GM20431 (cell line): ENCODE measurements at regions not wholly inside any gene's neighbourhood (a gene's known extent, or its start where the extent isn't known, plus 50 kb on each side); places are given as distances from the start of the nearest gene placed in this dataset.

ENCODE experiments used
- in situ Hi-C: fragments of 300-500 bp; cut with MseI, MboI; formaldehyde crosslinking; loops from one replicate; pipeline ENCODE4 v1.15.0; 2020; ENCODE audit warnings: low sequenced_read_pairs; ENCODE audit not compliant: unreplicated experiment

DNA sequence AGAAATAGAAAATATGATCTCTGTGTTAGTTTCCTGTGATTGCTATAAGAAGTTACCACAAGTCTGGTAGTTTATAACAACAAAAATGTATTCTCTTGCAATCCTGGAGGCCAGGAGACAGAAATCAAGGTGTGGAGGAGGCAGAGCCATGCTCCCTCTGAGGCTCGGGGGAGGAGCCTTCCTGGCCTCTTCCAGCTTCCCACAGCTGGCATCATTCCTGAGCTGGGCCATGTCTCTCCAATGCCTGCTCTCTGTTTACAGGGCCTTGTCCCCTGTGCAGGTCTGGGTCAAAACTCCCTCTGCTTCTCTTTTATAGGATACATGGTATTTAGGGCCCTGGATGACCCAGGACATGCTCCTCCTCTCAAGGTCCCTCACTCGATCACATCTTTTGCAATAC is 81.3 kb upstream of the RET start:
- in situ Hi-C loops, result loop anchor here (25.0 kb wide), 1 partner anchor 92 kb away; the partner anchor contains the start of gene RET

DNA sequence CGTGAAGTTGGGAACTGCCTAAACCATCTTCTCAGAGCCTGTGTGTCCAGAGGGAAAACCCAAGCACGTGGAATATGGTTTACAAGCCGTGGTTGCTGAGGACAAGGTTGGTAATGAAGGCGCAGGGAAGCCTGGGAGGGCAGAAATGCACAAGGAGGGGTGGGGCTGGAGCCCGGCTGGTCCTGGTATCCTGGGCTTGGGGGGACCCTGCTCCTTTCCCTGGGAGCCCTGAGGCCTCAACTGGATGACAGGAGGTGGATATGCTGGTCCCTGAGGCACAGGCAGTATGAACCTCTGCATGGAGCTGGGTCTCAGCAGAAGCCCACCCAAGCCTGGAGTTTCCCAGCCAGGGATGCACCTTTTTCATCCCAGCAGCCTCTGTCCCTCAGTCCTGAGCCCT is 80.3 kb upstream of the RET start:
- in situ Hi-C loops, result loop anchor here (25.0 kb wide), 1 partner anchor 91 kb away; the partner anchor contains the start of gene RET

DNA sequence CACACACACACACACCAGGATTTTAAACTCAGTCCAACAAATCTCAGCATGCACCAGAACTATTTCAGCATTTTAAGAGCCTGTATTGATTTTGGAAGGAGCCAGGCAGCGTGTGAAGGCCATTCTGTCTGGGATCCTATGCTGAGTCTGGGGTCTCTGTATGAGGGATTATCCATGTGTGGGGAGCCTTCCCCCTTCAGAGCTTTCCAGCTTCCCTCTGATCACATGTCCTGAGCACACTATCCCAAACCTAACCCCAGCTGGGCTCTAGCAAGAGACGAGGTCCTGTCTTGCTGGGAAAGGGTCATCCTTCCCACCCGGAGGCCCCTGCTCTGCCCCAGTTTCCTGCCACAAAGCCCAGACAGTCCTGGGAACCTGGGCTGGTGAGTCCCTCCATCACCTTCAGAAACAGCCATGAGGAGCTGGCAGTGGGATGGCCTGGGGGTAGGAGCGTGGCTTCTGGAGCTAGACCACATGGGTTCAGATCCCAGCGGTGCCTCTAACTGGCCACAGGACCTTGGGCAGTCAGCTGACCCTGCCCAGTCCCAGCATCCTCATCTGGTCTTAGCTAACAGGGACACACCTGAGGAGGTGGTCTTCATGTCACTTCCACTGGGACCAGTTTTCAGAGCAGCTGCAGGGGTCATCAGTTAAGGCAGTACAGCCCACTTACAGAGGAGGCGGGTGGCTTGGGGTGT is 79.6 kb upstream of the RET start:
- in situ Hi-C loops, result loop anchor here (25.0 kb wide), 1 partner anchor 90 kb away; the partner anchor contains the start of gene RET

DNA sequence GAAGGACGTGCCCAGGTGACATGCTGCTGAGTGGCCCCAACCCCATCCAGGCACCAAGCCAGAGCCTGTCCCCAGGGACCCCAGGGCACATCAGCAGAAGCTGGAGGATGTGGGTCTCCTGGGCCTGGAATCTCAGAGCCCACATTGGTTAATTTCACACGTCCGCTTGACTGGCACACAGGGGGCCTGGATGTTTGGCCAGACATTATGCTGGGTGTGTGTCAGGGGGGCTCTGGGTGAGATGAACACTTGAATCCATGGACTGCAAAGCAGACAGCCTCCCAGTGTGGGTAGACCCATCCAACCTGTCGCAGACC is 79.1 kb upstream of the RET start:
- in situ Hi-C loops, result loop anchor here (25.0 kb wide), 1 partner anchor 89 kb away; the partner anchor contains the start of gene RET

DNA sequence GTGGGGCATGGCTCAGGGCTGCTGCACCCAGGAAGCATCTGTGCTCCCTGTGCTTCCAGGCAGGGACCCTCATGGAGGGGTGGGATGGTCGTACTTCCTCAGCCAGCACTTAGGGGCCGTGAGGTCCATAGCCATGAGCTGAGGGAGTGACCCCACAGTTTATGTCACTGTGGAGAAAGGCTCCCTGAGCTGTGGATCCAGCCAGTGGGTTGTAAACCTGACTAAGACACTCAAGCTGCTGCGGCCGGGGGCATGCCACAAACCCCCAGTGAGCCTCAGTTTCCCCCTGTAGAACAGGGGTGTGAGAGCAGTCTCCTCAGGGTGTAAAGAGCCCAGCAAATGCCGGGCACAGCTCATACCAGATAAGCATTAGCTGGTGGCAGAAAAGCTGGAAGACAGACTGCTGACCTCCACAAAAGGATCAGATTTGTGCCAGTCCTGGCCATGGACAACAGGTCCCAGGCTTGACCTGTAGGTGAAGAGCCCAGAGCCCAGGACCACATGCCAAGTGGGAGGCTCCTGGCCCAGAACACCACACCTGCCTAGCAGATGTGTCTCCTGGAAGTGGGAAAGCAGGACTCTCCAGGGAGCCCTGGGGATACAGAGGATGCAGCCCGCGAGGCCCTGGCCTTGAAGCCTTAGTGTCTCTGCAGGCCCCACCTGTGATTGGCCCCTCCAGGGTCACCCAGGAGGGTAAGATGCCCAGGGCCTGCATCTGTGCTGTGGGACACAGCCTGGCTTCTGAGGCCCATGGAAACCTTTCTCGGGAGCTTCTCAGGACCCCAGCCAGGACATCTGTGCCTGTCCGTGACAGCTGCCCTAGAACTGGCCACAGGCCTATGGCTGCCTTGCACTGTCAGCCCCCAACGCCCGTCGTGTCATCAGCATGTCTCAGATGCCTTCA is 78.1 kb upstream of the RET start:
- in situ Hi-C loops, result loop anchor here (25.0 kb wide), 1 partner anchor 89 kb away; the partner anchor contains the start of gene RET

DNA sequence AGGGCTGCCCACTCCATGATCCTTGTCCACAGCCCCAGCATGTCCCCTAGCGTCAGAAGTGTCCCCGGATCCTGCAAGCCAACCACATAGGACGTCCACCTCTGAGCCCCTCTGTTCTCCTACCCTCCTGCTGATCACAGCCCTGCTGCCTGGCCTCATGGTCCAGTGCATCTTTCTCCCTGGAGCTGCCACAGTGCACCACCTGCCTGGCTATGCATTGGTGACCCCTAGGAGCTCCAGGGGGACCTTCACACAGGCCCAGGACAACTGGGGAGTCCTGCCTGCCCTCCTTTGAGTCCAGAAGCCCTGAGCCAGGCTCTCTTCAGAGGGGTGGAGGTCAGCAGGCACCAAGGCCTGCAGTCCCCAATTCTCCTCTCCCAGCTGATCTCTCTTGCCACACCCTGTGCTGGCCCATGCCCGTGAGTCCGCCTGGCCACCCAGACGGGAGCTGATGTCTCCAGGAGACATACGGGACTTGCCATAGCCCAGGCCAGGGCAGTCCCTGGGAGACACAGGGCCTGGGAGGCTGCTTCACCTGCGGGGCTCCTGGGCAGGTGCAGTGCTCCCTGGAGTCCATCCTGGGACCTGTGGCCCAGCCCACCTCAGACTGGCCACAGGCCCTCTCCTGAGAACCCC is 77.4 kb upstream of the RET start:
- in situ Hi-C loops, result loop anchor here (25.0 kb wide), 1 partner anchor 88 kb away; the partner anchor contains the start of gene RET

DNA sequence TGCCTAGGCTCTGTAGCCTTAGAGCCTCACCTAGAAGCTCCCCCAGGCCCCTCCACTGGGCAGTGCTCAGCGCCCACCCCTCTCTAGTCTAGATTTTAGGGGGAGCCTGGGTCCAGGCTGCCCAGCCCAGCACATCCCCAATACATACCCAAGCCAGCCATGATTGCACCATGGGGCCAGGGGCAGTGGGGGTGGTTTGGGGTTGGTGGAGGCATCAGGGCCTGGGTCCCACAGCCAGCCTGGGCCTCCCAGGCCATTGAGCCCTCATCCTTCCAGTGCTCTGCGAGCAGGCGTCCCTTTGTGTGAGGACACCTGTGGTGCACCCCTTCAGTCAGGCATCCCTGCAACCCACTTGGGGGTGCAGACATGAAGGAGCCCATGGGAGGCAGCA is 76.9 kb upstream of the RET start:
- in situ Hi-C loops, result no loop called here

DNA sequence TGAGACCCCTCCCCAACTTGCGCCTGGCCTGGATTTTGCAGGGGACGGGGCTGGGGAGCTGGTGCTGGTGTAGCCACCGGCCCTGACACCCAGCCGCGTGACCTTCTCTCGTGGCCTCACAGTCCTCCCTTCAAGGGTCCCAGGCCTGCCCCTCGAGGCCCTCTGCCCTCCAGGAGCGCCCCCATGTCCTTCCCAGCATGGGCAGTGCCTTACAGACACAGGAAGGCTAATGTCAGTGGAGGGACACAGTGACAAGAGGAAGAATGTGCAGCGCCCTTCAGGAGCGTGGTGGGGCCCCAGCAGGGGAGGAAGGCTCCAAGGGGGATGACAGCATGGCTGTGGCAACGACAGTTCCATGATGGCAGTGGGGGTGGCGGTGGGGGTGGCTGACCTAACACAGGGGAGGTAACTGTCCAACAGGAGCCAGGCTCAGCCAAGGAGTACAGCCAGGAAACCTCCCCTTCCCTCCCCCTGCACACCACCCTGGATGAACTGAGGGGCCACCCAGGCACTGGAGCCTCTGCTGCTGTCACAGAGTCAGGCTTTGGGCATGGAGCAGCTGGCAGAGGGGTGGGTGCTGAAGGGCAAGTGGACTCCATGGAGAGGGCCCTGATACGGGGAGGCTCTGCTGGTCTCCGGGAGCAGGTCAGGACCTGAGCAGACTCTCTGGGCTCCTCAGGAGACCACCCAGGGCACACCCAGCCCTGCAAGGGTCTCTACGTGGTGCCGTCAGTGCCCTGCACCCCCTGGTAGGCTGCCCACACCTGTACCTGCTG is 76.0 kb upstream of the RET start:
- in situ Hi-C loops, result no loop called here

DNA sequence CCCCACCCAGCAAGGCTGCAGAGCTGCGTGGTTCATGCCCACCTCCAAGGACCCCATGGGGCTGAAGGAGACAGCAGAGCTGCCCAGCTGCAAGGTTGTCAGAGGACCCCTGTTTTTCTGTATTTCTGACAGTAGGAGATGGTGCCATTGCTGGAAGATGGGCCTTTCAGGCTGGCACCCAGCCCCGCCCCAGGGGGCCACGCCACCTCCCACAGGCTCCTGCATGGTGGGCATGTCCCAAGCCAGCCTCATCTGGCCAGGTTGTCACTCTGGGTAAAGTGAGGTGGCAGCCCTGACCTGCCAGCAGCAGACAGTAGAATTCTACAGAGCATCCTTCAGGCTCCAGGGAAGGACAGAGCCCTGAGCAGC is 75.5 kb upstream of the RET start:
- in situ Hi-C loops, result no loop called here

DNA sequence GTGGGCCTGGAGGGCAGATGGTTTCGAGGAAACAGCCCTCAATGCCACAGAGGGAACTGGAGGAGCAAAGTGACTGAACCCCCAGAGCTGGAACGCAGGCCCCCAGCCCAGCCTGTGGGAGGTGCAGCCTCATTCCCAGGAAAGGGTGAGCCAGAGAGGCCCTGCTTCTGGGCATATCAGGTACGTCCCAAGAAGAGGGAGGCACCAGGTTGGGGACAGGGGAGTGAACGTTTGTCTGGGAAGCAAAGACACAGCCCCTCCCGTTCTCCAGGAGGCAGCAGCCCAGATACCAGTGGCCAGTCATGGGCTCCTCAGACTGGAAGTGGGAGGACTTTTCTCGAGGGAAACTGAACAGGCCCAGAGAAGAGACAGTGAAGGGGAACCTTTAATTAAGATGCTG is 74.3 kb upstream of the RET start:
- in situ Hi-C loops, result no loop called here

DNA sequence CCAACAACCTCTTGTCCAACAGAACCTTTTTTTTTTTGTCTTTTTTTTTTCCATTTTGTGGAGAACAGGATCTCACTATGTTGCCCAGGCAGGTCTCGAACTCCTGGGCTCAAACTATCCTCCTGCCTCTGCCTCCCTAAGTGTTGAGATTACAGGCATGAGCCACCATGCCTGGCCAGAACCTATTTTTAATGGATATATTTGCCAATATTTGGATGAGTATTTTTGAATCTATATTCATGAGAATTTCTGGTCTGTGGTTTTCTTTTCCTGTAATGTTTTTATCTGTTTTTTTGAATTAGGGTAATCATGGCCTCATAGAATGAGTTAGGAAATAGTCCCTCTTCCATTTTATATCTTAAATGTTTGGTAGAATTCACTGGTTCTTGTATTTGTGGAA is 70.4 kb upstream of the RET start:
- in situ Hi-C loops, result no loop called here

DNA sequence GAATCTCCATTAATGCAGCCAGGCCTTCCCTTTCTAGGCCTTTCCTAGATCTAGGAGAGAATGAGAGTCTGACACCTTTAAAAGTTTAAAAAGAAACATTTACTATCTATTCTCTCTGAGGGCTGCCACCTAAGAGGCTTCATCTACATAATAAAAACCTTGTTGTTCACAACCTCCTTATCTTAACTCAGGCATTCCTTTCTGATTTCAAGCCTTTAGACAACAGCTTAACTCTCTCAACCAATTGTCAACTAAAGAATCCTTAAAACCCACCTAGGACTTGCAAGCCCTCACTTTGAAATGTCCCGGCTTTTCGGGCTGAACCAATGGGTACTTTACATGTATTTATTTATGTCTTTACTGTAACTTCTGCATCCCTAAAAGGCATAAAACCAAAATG is 64.3 kb upstream of the RET start:
- in situ Hi-C loops, result no loop called here

DNA sequence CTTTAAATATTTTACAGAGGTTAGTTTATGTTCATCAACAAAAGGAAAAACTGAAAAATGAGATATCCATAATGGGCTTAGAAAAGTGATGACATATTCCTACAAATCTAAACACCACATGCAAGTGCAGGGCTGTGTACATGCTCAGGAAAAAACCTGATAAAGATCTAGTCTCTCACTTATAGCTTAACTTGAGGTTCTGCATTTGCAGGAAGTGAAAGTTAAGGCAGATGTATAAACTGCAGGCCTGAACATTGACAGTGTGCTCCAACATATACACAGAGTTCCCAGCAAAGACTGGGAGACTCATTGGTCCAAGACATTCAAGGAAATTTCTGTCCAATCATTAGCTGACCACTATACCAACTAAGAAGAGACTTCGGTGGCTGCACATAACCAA is 63.8 kb upstream of the RET start:
- in situ Hi-C loops, result no loop called here

DNA sequence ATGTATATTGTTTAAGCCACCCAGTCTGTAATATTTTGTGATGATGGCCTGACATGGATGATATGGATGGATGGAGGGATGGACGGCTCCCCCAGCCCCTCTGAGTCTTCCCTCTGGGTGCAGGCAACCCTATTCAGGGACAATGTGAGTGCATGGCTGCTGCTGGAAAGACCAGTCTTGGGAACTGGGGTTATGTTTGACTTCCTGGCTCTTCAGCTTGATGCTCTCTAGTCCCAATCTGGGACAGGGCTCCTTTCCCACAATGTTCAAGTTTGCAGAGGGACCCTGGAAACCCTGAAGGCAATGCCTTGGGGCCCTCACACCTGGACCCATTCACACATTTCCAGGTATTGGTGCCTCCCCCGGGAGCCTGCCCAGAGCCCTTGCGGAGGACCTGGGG is 52.3 kb upstream of the RET start:
- in situ Hi-C loops, result no loop called here

DNA sequence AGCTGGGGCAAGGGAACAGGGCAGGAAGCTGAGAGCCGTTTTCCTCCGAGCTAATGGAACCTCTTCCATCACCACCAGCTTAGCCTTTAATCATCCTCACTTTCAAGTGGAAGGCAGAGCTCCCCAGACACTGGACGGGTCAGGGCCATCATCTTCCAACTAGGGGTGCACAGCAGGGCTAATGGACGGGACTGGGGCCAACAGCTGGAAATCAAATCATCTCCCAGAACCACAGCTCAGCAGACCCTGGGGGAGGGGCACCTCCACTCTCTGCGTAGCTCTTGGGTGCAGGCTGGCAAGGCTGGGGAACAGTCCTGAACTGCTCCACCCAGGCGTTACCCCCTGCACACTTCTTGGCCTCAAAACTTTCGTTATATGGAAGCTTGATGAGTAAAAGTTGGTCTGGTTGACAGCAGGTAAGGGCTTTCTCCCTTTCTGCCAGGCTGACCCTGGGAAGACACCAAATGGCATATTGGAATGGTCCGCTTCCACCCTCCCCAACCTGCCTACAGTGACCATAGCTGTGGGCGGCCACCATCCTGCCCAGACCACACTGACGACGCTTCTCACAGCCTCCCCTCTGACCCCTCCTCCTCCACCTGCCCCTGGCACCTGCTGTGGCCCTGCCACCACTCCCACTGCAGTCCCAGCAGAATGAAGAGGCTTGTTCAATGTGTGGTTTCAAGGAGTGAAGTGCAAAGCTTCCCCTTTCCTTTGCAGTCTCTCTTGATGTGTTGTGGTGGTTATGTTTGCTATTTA is 51.7 kb upstream of the RET start:
- in situ Hi-C loops, result no loop called here

DNA sequence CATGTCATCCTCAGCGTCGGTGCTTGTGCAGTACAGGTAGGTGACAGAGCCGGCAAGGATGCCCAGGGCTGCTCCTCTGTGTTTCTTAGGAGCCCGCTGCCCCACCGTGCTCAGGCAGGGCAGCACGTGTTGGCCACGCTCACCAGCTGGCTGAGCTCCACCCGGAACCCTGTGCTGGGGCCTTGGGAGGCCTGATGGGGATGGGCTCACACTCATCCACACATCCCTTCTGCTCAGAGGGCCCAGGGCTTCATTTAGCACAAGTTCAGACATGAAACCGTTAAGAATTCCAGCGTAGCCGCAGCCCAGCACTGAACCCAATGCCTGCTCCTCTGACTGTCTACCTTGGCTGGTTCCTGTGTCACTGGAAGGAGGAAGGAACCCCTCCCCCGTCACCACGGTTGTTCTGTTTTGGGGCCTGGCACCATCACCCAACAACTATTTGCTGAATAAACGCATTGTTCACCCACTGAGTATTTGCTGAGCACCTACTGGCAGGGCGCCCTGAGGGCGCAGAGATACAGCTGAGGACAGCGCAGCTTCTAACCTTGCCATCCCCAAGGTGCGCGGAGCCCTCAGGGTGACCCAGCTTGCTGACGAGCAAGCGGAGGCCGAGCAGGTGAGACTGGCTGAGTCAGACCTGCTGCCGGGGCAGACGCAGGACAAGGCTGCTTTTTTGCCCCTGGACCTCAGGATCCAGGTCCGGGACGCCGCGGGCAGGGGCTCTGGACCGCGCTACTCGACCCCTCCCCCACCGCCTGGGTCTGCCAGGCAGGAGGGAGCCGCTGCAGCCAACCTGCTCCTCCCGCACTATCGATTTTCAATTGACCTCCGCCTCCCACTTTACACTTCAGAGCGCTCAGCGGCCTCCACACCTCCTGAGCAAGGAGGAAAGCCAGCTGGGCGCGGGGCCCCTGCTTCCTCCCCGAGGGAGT is 50.6 kb upstream of the RET start:
- in situ Hi-C loops, result no loop called here
